Right cardiac atrium (tissue), 5 donors: ENCODE measurements at regions not wholly inside any gene's neighbourhood (a gene's known extent, or its start where the extent isn't known, plus 50 kb on each side); places are given as distances from the start of the nearest gene placed in this dataset.
"Not testable (repeated sequence)": the region's sequence is repeated elsewhere in the genome, so short reads cannot be mapped to it uniquely, and the experiment has no call there.

ENCODE experiments used
- ATAC-seq, 2 donors: fragments of 200-7000 bp; cut with Tn5 transposase; one replicate each; pipeline versions ENCODE4 v1.8.0 to v1.9.1; 2020; ENCODE audit warnings: moderate library complexity in 2 of 2, mild to moderate bottlenecking in 1 of 2
- DNase-seq, 3 donors: peaks; one replicate each; pipeline ENCODE4 v3.0.0-alpha.2; 2020
- H3K27ac ChIP-seq: one replicate; pipeline ENCODE4 v1.5.1; 2013; ENCODE audit warnings: mild to moderate bottlenecking, low read length, control low read depth, moderate library complexity
- H3K27me3 ChIP-seq: one replicate; pipeline ENCODE4 v1.6.1; 2013; ENCODE audit not compliant: control insufficient read depth, insufficient read depth
- H3K4me1 ChIP-seq: one replicate; pipeline ENCODE4 v1.6.1; 2013; ENCODE audit warnings: low read length; ENCODE audit not compliant: control insufficient read depth, insufficient read depth
- H3K4me3 ChIP-seq: one replicate; pipeline ENCODE4 v1.5.1; 2013; ENCODE audit warnings: low read length, control low read depth
- H3K9me3 ChIP-seq: one replicate; pipeline ENCODE4 v1.6.1; 2013; ENCODE audit warnings: low read length; ENCODE audit not compliant: control insufficient read depth
- WGBS: extraction: QIAGEN DNeasy Blood & Tissue Kit; methylation state at CpG from one replicate; pipeline ENCODE4 v1.1.7; 2013; 5-methylcytosine and 5-hydroxymethylcytosine counted together
- intact Hi-C, 4 donors: fragments of 100-400 bp; cut with DNase I; formaldehyde crosslinking; loops; one replicate each; pipeline versions ENCODE4 v1.11.0 to v1.14.0; 2022 to 2023
- donor health status: healthy with polysubstance abuse.
- donor health status: DM: no; HTN: yes; CAD: no.
- donor health status: DM: no; HTN: no; CAD: no.
- donor health status: DM: no; HTN: yes; CAD: no; lungs with severe emphysema.
- donor health status: DM: yes; HTN: yes; CAD: no.

- no peak overlapping the region for H3K27ac ChIP-seq
- no peak overlapping the region for H3K4me3 ChIP-seq
- H3K27me3 ChIP-seq = no peaks in the 10 kb centered on the region
- H3K9me3 ChIP-seq = no peaks in the 10 kb centered on the region
- H3K4me1 ChIP-seq = no peaks in the 10 kb centered on the region
- intact Hi-C loops = no loop called here
- ATAC-seq = no peak
- no peak for DNase-seq
- WGBS = 77% methylated on average over 1 of the region's 1 CpG
Measured at GRCh38 chr13:57843521-57843920, 212.0 kb downstream of the PCDH17 start.

DNA sequence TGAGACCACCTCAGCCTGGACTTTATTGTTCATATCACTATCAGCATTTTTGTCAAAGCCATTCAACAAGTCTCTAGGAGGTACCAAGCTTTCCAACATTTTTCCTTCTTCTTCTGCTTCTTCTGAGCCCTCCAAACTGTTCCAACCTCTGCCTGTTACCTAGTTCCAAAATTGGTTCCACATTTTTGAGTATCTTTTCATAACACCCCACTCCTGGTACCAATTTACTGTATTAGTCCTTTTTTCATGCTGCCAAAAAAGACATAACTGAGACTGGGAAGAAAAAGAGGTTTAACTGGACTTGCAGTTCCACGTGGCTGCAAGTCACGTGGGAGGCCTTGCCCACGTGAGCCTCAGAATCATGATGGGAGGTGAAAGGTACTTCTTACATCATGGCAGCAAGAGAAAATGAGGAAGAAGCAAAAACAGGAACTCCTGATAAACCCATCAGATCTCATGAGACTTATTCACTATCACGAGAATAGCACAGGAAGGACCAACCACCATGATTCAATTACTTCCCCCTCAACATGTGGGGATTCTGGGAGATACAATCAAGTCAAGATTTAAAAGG is 215.1 kb downstream of the PCDH17 start:
- Histone ChIP-seq H3K4me3 (no peak overlapping the region), H3K9me3 (no peaks in the 10 kb centered on the region), H3K27me3 (no peaks in the 10 kb centered on the region), H3K4me1 (no peaks in the 10 kb centered on the region), H3K27ac (no peak overlapping the region)
- no peak for ATAC-seq
- WGBS = 92% methylated on average over 4 of the region's 4 CpGs
- no peak for DNase-seq
- intact Hi-C loops = no loop called here

DNA sequence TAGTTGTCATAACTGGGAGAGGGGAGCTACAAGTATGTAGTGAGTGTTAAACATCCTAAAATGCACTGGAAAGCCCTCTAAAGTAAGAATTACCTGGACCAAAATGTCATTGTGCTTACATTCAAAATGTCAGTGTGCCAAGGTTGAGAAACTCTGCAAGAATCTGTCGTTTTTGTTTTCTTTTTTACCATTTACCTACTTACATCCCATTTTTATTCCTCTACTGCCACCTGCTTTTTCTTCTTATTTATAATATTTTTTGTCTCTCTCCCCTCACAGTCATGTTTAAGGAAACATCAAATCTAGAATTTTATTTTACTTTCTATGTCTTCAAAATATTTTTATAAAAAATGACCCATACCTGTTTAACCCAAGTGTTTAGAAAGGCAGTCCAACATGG is 226.4 kb downstream of the PCDH17 start:
- intact Hi-C loops = loop anchor here in 1 of 4 donors (5.0 kb wide), 1 partner anchor 231 kb away; no protein-coding TSS in a partner anchor
- ATAC-seq = no peak
- 19% methylated on average over 1 of the region's 1 CpG for WGBS
- Histone ChIP-seq H3K4me3 (no peak overlapping the region), H3K27ac (no peak overlapping the region), H3K27me3 (no peaks in the 10 kb centered on the region), H3K9me3 (no peaks in the 10 kb centered on the region), H3K4me1 (no peaks in the 10 kb centered on the region)
- no peak for DNase-seq

DNA sequence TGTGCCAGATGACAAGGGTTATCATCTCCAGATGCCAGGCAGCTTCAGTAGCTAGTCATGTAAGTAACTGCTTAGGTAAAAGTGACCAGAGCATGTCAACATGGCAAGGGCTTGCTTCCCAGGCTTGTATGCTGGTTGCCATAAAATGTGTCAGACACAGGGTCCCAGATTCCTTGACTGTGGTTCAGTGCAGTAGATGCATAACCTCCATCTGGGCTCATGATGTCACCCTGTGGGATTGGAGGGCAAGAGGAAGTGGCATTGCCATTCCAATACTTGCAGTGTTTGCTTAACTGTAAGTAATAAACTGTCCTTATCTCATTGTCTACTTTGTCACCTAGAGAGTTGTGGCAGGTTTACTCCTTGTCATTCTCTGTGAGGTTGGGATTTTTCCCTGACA is 226.8 kb downstream of the PCDH17 start:
- Histone ChIP-seq H3K4me3 (no peak overlapping the region), H3K27ac (no peak overlapping the region), H3K9me3 (no peaks in the 10 kb centered on the region), H3K4me1 (no peaks in the 10 kb centered on the region), H3K27me3 (no peaks in the 10 kb centered on the region)
- ATAC-seq = no peak
- no peak for DNase-seq
- intact Hi-C loops = loop anchor here in 1 of 4 donors (5.0 kb wide), 1 partner anchor 231 kb away; no protein-coding TSS in a partner anchor

DNA sequence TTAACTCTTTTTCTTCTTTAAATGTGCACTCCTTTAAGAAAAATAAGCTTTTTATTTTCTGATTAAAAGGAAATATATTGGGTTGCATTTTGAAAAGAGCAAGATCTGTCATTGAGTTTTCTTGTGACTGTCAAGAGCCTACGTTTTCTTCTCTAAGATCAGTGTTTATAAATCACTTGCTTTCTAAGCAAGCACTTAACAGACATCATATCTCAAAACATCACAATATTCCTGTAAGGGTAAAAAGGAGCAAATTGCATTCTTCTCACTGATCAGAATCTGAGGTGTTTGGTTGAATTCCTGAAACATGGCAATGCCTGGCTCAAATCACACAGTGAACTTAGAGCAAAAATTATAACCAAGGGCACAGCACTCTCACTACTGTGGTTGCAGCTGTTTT is 231.3 kb downstream of the PCDH17 start:
- no peak overlapping the region for H3K27ac ChIP-seq
- no peaks in the 10 kb centered on the region for H3K4me1 ChIP-seq
- intact Hi-C loops = no loop called here
- H3K27me3 ChIP-seq = no peaks in the 10 kb centered on the region
- peaks cover 2% of the 10 kb centered on the region for H3K9me3 ChIP-seq
- DNase-seq (no peak), ATAC-seq (no peak)
- H3K4me3 ChIP-seq = no peak overlapping the region
- 86% methylated on average over 1 of the region's 1 CpG for whole genome bisulfite sequencing

GRCh38 chr13:57865600-57866294 is 234.2 kb downstream of the PCDH17 start:
- ATAC-seq (no peak), DNase-seq (no peak)
- Histone ChIP-seq H3K27me3 (no peaks in the 10 kb centered on the region), H3K27ac (no peak overlapping the region), H3K4me1 (no peaks in the 10 kb centered on the region), H3K4me3 (no peak overlapping the region), H3K9me3 (peaks cover 2% of the 10 kb centered on the region)
- intact Hi-C loops = no loop called here
- WGBS = 82% methylated on average over 4 of the region's 4 CpGs

- H3K27ac ChIP-seq = no peak overlapping the region
- DNase-seq = no peak
- intact Hi-C loops = no loop called here
- H3K4me1 ChIP-seq = peaks cover 2% of the 10 kb centered on the region
- H3K4me3 ChIP-seq = no peak overlapping the region
- H3K27me3 ChIP-seq = no peaks in the 10 kb centered on the region
- H3K9me3 ChIP-seq = no peaks in the 10 kb centered on the region
- ATAC-seq = peak; percentile 86 to 89
- 34% methylated on average over 3 of the region's 3 CpGs for WGBS
Measured at GRCh38 chr13:57874530-57874929, 243.0 kb downstream of the PCDH17 start.

- Histone ChIP-seq H3K9me3 (no peaks in the 10 kb centered on the region), H3K27ac (no peak overlapping the region), H3K4me3 (no peak overlapping the region), H3K27me3 (no peaks in the 10 kb centered on the region), H3K4me1 (peaks cover 2% of the 10 kb centered on the region)
- intact Hi-C loops = no loop called here
- ATAC-seq (no peak), DNase-seq (no peak)
- 88% methylated on average over 2 of the region's 2 CpGs for WGBS
Measured at GRCh38 chr13:57877601-57878000, 246.1 kb downstream of the PCDH17 start.

DNA sequence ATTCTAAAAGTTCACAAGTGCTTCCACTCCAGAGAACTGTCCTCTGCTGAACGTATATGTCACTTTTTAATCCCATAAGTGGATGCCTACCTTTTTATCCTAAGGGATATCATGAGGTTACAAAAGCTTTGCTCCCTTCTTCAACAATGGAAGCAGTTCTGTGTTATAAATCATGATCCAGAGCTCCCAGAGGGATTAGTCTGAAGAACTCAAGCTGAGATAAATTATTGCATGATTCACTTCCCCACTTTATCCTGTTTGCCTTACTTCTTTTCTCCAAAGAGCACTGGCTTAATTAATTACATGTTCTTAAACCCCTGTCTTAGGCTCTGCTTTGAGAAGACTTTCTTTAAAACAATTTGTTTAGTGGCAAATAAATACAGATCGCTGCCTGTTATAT is 246.7 kb downstream of the PCDH17 start:
- Histone ChIP-seq H3K9me3 (no peaks in the 10 kb centered on the region), H3K27me3 (no peaks in the 10 kb centered on the region), H3K4me1 (peaks cover 2% of the 10 kb centered on the region), H3K4me3 (no peak overlapping the region), H3K27ac (no peak overlapping the region)
- no peak for ATAC-seq
- 77% methylated on average over 2 of the region's 2 CpGs for WGBS
- DNase-seq = no peak
- intact Hi-C loops = no loop called here

GRCh38 chr13:57897225-57897624 is 265.7 kb downstream of the PCDH17 start:
- H3K4me1 ChIP-seq = no peaks in the 10 kb centered on the region
- H3K9me3 ChIP-seq = no peaks in the 10 kb centered on the region
- DNase-seq = no peak
- intact Hi-C loops = no loop called here
- no peaks in the 10 kb centered on the region for H3K27me3 ChIP-seq
- H3K4me3 ChIP-seq = no peak overlapping the region
- no peak overlapping the region for H3K27ac ChIP-seq
- no peak for ATAC-seq

DNA sequence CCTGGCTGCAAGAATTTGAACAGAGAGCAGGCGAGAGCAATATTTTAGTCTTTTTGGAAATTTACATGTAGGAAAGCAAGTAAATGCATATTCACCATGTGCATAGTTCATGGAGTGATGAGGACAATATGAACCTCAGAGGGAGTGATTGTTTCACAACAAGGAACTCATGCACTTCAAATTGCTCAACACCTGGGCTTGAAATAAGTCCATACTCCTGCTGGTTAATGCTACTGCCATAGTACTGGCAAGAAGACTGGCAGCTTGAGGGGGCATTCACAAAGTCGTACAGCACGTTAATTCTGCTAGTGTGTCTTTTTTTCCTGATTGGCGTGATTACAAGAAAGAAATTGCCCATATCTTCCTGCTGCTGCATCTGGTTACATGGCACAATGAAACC is 267.6 kb downstream of the PCDH17 start:
- WGBS = 88% methylated on average over 4 of the region's 4 CpGs
- intact Hi-C loops = no loop called here

GRCh38 chr13:57909833-57910232 is 278.3 kb downstream of the PCDH17 start:
- H3K4me1 ChIP-seq, H3K27ac ChIP-seq, H3K4me3 ChIP-seq, ATAC-seq, H3K9me3 ChIP-seq, DNase-seq, H3K27me3 ChIP-seq, intact Hi-C loops: not testable (repeated sequence)
- WGBS = 97% methylated on average over 11 of the region's 11 CpGs

More for the DNA sequence above, 267.6 kb downstream of the PCDH17 start:
- no peaks in the 10 kb centered on the region for H3K27me3 ChIP-seq
- DNase-seq (no peak), ATAC-seq (no peak)
- no peak overlapping the region for H3K4me3 ChIP-seq
- no peaks in the 10 kb centered on the region for H3K9me3 ChIP-seq
- no peak overlapping the region for H3K27ac ChIP-seq
- H3K4me1 ChIP-seq = no peaks in the 10 kb centered on the region
